CD4-positive, alpha-beta T cell treated with Interleukin-21 for 1 hour (primary cell): ENCODE measurements at regions not wholly inside any gene's neighbourhood (a gene's known extent, or its start where the extent isn't known, plus 50 kb on each side); places are given as distances from the start of the nearest gene placed in this dataset.

Experiments used
- DNase-seq: peaks from one replicate; pipeline ENCODE4 v3.0.0-alpha.2; 2020

DNA sequence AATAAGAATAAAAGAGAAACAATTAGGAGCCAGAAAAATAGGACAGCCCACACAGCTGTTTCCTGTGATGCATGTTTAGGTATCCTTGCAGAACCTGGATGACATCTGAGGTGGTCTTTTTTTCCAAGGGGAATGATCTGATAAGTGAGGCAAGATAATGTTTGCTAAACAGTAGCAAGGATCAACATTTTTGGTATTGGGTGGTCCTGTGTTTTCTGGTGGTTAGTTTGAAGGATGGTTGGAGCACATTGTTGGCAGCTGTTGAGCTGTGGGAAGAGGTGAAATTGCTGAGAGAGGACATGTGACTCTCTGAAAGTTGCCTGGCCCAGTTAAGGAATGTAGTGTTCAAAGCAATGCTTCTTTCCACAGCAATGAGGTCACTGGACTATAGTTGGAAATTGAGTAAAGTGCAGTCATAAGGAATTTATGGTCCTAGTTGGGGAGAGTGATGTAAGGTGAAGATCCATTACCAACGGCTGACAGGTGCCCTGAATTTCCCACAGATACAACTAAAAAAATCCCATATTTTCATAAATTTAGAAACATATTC, 270.2 kb upstream of the IMPG1 start:
- no peak for DNase-seq

DNA sequence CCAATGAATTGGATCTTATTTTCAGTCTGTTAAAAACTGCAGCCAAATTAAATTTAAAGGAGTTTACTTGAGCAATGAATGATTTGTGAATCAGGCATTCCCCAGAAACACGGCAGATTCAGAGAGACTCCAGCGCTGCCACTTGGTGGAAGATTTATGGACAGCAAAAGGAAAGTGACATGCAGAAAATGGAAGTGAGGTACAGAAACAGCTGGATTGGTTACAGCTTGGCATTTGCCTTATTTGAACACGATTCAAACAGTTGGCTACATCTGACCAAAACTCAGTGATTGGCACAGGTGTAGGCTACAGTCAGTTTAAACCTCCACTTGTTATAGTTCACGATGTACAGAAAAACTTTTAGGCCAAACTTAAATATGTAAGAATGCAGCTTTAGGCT, 257.6 kb upstream of the IMPG1 start:
- no peak for DNase-seq

DNA sequence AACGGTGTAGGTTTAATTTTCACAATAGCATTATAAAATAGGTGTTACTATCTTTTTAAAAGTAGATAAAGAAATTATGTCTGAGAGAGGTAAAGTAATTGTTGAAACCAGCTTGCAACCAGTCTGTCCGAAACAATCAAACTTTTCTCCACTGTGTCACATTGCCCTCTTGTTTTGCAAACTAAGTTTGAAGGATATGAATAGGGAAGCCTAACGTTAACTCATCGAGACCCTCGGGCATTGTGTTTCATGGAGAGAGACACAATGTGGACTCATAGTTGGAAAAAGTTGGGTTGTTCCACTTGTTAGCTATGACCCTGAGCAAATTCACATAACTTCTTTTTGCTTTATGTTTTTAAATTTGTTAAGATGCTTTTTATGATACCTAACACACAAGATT, 254.4 kb upstream of the IMPG1 start:
- DNase-seq = no peak
